ENCODE measurements at regions not wholly inside any gene's neighbourhood (a gene's known extent, or its start where the extent isn't known, plus 50 kb on each side); places are given as distances from the start of the nearest gene placed in this dataset.

- TF ChIP-seq CTCF (IDR thresholded peaks at IDR 0.05): no peak
- TF ChIP-seq EZH2phosphoT487 (IDR thresholded peaks at IDR 0.05): no peak
Measured at GRCh38 chr3:156762631-156763185, 63.4 kb upstream of the LEKR1 start.

Measured in neural progenitor cell (in vitro differentiated cells).